Endothelial cell (in vitro differentiated cells): ENCODE measurements at regions not wholly inside any gene's neighbourhood (a gene's known extent, or its start where the extent isn't known, plus 50 kb on each side); places are given as distances from the start of the nearest gene placed in this dataset.
"Not testable (repeated sequence)": the region's sequence is repeated elsewhere in the genome, so short reads cannot be mapped to it uniquely, and the experiment has no call there.

Experiments
- DNase-seq: peaks from one replicate; pipeline ENCODE4 v3.0.0; 2021; ENCODE audit warnings: low spot score
- H3K27ac Mint-ChIP-seq: one replicate; pipeline ENCODE4 v1.8.0; 2021; ENCODE audit warnings: mixed read lengths, inconsistent platforms; ENCODE audit not compliant: unreplicated experiment
- H3K27me3 Mint-ChIP-seq: one replicate; pipeline ENCODE4 v1.8.0; 2021; ENCODE audit warnings: mild to moderate bottlenecking, moderate library complexity, mixed read lengths, inconsistent platforms; ENCODE audit not compliant: unreplicated experiment
- H3K36me3 Mint-ChIP-seq: one replicate; pipeline ENCODE4 v1.8.0; 2021; ENCODE audit warnings: mild to moderate bottlenecking, low read depth, mixed read lengths, inconsistent platforms; ENCODE audit not compliant: unreplicated experiment
- H3K4me1 Mint-ChIP-seq: one replicate; pipeline ENCODE4 v1.8.0; 2021; ENCODE audit warnings: mild to moderate bottlenecking, mixed read lengths, inconsistent platforms; ENCODE audit not compliant: unreplicated experiment
- H3K4me3 Mint-ChIP-seq: one replicate; pipeline ENCODE4 v1.8.0; 2021; ENCODE audit warnings: mild to moderate bottlenecking, mixed read lengths, inconsistent platforms; ENCODE audit not compliant: unreplicated experiment
- H3K9me3 Mint-ChIP-seq: one replicate; pipeline ENCODE4 v1.8.0; 2021; ENCODE audit warnings: mixed read lengths, inconsistent platforms; ENCODE audit not compliant: unreplicated experiment
- CTCF ChIP-seq: fragments of 200-600 bp; sonication (generic); IDR thresholded peaks from one replicate; pipeline ENCODE4 v1.5.0; 2021; ENCODE audit warnings: antibody characterized with exemption; ENCODE audit not compliant: unreplicated experiment

GRCh38 chr4:60663769-60664168 lies 536.4 kb upstream of the ADGRL3 start:
- no peak for DNase-seq
- Mint-ChIP-seq H3K36me3 (no peaks in the 10 kb centered on the region), H3K9me3 (no peaks in the 10 kb centered on the region), H3K27me3 (no peaks in the 10 kb centered on the region), H3K4me1 (no peaks in the 10 kb centered on the region), H3K4me3 (no peak overlapping the region), H3K27ac (no peak overlapping the region)
- TF ChIP-seq CTCF: no peak

GRCh38 chr4:60682901-60683300 lies 517.2 kb upstream of the ADGRL3 start:
- DNase-seq: no peak
- Mint-ChIP-seq H3K36me3 (no peaks in the 10 kb centered on the region), H3K4me3 (no peak overlapping the region), H3K9me3 (no peaks in the 10 kb centered on the region), H3K27ac (no peak overlapping the region), H3K27me3 (peaks cover 3% of the 10 kb centered on the region), H3K4me1 (no peaks in the 10 kb centered on the region)
- no peak for TF ChIP-seq CTCF

GRCh38 chr4:60683357-60683756 lies 516.8 kb upstream of the ADGRL3 start:
- Mint-ChIP-seq H3K36me3 (no peaks in the 10 kb centered on the region), H3K27me3 (peaks cover 3% of the 10 kb centered on the region), H3K4me1 (no peaks in the 10 kb centered on the region), H3K9me3 (no peaks in the 10 kb centered on the region), H3K4me3 (no peak overlapping the region), H3K27ac (no peak overlapping the region)
- DNase-seq: no peak
- no peak for TF ChIP-seq CTCF

GRCh38 chr4:60683973-60684372 lies 516.2 kb upstream of the ADGRL3 start:
- Mint-ChIP-seq H3K9me3 (no peaks in the 10 kb centered on the region), H3K27me3 (peaks cover 3% of the 10 kb centered on the region), H3K4me1 (no peaks in the 10 kb centered on the region), H3K4me3 (no peak overlapping the region), H3K36me3 (no peaks in the 10 kb centered on the region), H3K27ac (no peak overlapping the region)
- no peak for DNase-seq
- TF ChIP-seq CTCF: no peak

GRCh38 chr4:60696062-60696461 lies 504.1 kb upstream of the ADGRL3 start:
- not testable (repeated sequence) for H3K27ac Mint-ChIP-seq, H3K4me3 Mint-ChIP-seq, H3K36me3 Mint-ChIP-seq, H3K9me3 Mint-ChIP-seq, H3K27me3 Mint-ChIP-seq, DNase-seq, H3K4me1 Mint-ChIP-seq

- DNase-seq: no peak
- no peaks in the 10 kb centered on the region for H3K9me3 Mint-ChIP-seq
- no peak for TF ChIP-seq CTCF
- H3K27me3 Mint-ChIP-seq: no peaks in the 10 kb centered on the region
- H3K4me3 Mint-ChIP-seq: no peak overlapping the region
- H3K36me3 Mint-ChIP-seq: no peaks in the 10 kb centered on the region
- no peak overlapping the region for H3K27ac Mint-ChIP-seq
- H3K4me1 Mint-ChIP-seq: peaks cover 12% of the 10 kb centered on the region
Measured at GRCh38 chr4:60709061-60709460, 491.1 kb upstream of the ADGRL3 start.
